ENCODE measurements at regions not wholly inside any gene's neighbourhood (a gene's known extent, or its start where the extent isn't known, plus 50 kb on each side); places are given as distances from the start of the nearest gene placed in this dataset.

DNA sequence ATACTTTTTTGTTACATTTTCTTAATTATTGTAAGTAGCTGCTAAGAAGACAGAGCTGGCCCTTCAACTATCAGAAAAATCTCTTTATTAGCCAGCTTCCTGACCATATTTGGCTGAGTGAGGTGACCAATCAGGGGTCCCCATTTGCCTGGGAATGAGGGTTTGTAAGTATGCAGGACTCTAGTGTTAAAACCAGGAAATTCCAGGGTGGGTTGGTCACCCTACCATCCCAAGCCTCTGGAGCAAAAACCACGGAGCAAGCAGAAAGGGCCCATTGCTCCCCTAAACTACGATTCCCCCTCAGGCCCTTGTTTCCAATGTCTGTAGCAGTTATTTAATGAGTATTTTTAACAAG is 165.6 kb upstream of the NCKAP5 start (continued):
- TF ChIP-seq RAD21 (IDR thresholded peaks at IDR 0.05; ENCODE audit: low read length) = no peak
- TF ChIP-seq, protein P1, sequence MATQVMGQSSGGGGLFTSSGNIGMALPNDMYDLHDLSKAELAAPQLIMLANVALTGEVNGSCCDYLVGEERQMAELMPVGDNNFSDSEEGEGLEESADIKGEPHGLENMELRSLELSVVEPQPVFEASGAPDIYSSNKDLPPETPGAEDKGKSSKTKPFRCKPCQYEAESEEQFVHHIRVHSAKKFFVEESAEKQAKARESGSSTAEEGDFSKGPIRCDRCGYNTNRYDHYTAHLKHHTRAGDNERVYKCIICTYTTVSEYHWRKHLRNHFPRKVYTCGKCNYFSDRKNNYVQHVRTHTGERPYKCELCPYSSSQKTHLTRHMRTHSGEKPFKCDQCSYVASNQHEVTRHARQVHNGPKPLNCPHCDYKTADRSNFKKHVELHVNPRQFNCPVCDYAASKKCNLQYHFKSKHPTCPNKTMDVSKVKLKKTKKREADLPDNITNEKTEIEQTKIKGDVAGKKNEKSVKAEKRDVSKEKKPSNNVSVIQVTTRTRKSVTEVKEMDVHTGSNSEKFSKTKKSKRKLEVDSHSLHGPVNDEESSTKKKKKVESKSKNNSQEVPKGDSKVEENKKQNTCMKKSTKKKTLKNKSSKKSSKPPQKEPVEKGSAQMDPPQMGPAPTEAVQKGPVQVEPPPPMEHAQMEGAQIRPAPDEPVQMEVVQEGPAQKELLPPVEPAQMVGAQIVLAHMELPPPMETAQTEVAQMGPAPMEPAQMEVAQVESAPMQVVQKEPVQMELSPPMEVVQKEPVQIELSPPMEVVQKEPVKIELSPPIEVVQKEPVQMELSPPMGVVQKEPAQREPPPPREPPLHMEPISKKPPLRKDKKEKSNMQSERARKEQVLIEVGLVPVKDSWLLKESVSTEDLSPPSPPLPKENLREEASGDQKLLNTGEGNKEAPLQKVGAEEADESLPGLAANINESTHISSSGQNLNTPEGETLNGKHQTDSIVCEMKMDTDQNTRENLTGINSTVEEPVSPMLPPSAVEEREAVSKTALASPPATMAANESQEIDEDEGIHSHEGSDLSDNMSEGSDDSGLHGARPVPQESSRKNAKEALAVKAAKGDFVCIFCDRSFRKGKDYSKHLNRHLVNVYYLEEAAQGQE (IDR thresholded peaks at IDR 0.05; ENCODE audit: low read depth, low read length) = no peak
- no peak for TF ChIP-seq POLR2AphosphoS5 (IDR thresholded peaks at IDR 0.05; ENCODE audit: low read depth, low read length)
- TF ChIP-seq NFIC (IDR thresholded peaks at IDR 0.05; ENCODE audit: borderline replicate concordance) = no peak

DNA sequence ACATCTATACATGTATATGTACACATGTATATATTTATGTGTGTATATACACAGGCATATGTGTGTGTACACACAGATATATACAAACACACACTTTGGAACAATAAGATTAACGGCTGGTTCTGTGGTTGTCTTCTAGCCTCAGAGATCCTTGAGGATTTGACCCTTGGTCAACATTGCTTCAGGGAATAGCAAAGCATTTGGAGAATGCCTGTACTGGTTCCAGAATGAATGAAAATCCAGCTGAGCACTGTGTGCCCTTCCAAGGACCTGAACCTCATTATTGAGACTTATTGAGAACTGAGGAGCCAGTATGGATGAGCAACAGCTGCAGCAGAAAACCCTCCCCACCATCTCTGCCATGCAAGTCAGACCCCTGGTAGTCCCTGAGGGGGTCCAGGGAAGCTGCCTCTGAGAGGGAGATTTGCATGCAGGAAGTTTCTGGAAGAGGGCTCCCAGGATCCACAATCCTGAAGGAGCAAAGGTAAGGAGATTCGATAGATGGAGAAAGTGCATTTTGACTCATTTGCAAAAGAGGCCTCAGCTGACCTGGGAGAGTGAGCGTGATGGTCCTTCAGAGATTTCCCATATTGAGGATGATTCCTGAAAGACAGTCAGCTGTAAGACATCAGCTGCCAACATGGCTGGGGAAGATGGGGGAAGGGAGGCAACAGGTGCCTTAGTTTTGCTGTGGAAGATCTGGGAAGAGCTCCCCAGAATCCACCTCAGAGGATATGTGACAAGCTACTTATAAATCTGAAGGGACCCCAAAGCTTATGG is 166.6 kb upstream of the NCKAP5 start:
- H3K4me2 ChIP-seq = no peak overlapping the region
- H3K9me3 ChIP-seq = no peaks in the 10 kb centered on the region
- H3K36me3 ChIP-seq (replicated peaks in 1 of 2; ENCODE audit: control insufficient read depth in 1 of 2, insufficient read depth in 2 of 2, low read length in 1 of 2) = peaks cover 0 to 4% of the 10 kb centered on the region in 2 experiments
- 85% methylated on average over 3 of the region's 3 CpGs for WGBS (ENCODE audit: low lambda C conversion rate)
- TF ChIP-seq, protein P2, sequence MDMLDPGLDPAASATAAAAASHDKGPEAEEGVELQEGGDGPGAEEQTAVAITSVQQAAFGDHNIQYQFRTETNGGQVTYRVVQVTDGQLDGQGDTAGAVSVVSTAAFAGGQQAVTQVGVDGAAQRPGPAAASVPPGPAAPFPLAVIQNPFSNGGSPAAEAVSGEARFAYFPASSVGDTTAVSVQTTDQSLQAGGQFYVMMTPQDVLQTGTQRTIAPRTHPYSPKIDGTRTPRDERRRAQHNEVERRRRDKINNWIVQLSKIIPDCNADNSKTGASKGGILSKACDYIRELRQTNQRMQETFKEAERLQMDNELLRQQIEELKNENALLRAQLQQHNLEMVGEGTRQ (IDR thresholded peaks at IDR 0.05; ENCODE audit: borderline replicate concordance, low read depth, low read length) = no peak
- H3K9me2 ChIP-seq = no peaks in the 10 kb centered on the region
- no peak overlapping the region for H3K4me3 ChIP-seq (ENCODE audit: low read depth in 2 of 2, low read length in 1 of 2)
- H3K79me2 ChIP-seq (ENCODE audit: insufficient read depth) = no peaks in the 10 kb centered on the region
- H4K20me1 ChIP-seq (ENCODE audit: insufficient read depth) = no peaks in the 10 kb centered on the region
- DNase-seq = no peak
- no peak overlapping the region for H3K9ac ChIP-seq
- H2AFZ ChIP-seq (ENCODE audit: low read depth) = no peak overlapping the region
- H3K27me3 ChIP-seq (ENCODE audit: insufficient read depth) = no peaks in the 10 kb centered on the region
- ChIA-PET CTCF (interaction anchor here (1.3 kb wide), 1 partner anchor 174 kb away, joined by 3 read pairs; no protein-coding TSS in a partner anchor), POLR2A (no interaction called here)
- no peak overlapping the region for H3K27ac ChIP-seq (ENCODE audit: low read depth in 2 of 2, low read length in 1 of 2)
- no peaks in the 10 kb centered on the region for H3F3A ChIP-seq (replicated peaks; ENCODE audit: insufficient read depth)
- peaks cover 0 to 11% of the 10 kb centered on the region in 2 experiments; a peak in 2 of 4 replicates for H3K4me1 ChIP-seq (ENCODE audit: control insufficient read depth in 1 of 2, insufficient read depth in 2 of 2, low read depth in 1 of 2, low read length in 1 of 2)

DNA sequence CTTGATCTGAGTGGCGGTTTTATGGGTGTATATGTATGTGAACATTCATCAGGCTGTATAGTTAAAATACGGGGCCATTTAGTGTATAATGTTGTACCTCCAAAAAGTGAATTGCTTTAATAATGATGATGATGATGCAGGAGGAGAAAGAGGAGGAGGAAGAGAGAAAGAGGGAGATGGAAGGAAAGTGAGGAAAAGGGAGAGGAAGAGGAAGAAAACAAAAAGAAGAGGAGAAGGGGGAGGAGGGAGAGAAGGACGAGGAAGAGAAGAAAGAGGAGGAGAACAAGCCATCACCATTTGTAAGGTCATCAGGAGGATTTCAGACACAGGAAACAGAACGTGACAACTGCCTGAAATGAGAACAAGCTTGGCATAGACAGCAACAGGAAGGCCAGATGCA is 168.4 kb upstream of the NCKAP5 start:
- Histone ChIP-seq H2AFZ (ENCODE audit: low read depth) (no peak overlapping the region), H3K4me2 (no peak overlapping the region; the same call in 1 of the 2 replicates), H3K79me2 (ENCODE audit: insufficient read depth) (no peaks in the 10 kb centered on the region), H3K27me3 (ENCODE audit: insufficient read depth) (no peaks in the 10 kb centered on the region), H4K20me1 (ENCODE audit: insufficient read depth) (no peaks in the 10 kb centered on the region), H3K36me3 (replicated peaks in 1 of 2; ENCODE audit: control insufficient read depth in 1 of 2, insufficient read depth in 2 of 2, low read length in 1 of 2) (peaks cover 0 to 4% of the 10 kb centered on the region in 2 experiments), H3K9me3 (no peaks in the 10 kb centered on the region), H3K9ac (no peak overlapping the region), H3K4me1 (ENCODE audit: control insufficient read depth in 1 of 2, insufficient read depth in 2 of 2, low read depth in 1 of 2, low read length in 1 of 2) (peaks cover 0 to 11% of the 10 kb centered on the region in 2 experiments; a peak in 2 of 4 replicates), H3K4me3 (ENCODE audit: low read depth in 2 of 2, low read length in 1 of 2) (no peak overlapping the region), H3F3A (replicated peaks; ENCODE audit: insufficient read depth) (no peaks in the 10 kb centered on the region), H3K27ac (ENCODE audit: low read depth in 2 of 2, low read length in 1 of 2) (no peak overlapping the region), H3K9me2 (no peaks in the 10 kb centered on the region)
- no peak for DNase-seq
- CTCF ChIA-PET = no interaction called here
- 51% methylated on average over 4 of the region's 4 CpGs for WGBS (ENCODE audit: low lambda C conversion rate)
- POLR2A ChIA-PET = no interaction called here
- TF ChIP-seq ELF1 (IDR thresholded peaks at IDR 0.05) = no peak
- TF ChIP-seq, protein P3, sequence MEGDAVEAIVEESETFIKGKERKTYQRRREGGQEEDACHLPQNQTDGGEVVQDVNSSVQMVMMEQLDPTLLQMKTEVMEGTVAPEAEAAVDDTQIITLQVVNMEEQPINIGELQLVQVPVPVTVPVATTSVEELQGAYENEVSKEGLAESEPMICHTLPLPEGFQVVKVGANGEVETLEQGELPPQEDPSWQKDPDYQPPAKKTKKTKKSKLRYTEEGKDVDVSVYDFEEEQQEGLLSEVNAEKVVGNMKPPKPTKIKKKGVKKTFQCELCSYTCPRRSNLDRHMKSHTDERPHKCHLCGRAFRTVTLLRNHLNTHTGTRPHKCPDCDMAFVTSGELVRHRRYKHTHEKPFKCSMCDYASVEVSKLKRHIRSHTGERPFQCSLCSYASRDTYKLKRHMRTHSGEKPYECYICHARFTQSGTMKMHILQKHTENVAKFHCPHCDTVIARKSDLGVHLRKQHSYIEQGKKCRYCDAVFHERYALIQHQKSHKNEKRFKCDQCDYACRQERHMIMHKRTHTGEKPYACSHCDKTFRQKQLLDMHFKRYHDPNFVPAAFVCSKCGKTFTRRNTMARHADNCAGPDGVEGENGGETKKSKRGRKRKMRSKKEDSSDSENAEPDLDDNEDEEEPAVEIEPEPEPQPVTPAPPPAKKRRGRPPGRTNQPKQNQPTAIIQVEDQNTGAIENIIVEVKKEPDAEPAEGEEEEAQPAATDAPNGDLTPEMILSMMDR (IDR thresholded peaks at IDR 0.05) = no peak
- TF ChIP-seq NFIC (IDR thresholded peaks at IDR 0.05; ENCODE audit: borderline replicate concordance) = no peak
- TF ChIP-seq POLR2AphosphoS5 (IDR thresholded peaks at IDR 0.05; ENCODE audit: low read depth, low read length) = no peak
- TF ChIP-seq MXI1 (IDR thresholded peaks at IDR 0.05; ENCODE audit: low read depth, low read length) = no peak
- no peak for TF ChIP-seq GABPA (IDR thresholded peaks at IDR 0.05; ENCODE audit: low read depth)
- TF ChIP-seq TCF12 (IDR thresholded peaks at IDR 0.05) = no peak
- no peak for TF ChIP-seq EP300 (IDR thresholded peaks at IDR 0.05; ENCODE audit: borderline replicate concordance in 1 of 2, low read depth in 1 of 2, low read length in 1 of 2)
- TF ChIP-seq TEAD4 (IDR thresholded peaks at IDR 0.05; ENCODE audit: borderline replicate concordance, insufficient read depth) = no peak
- TF ChIP-seq, protein P2 (IDR thresholded peaks at IDR 0.05; ENCODE audit: borderline replicate concordance, low read depth, low read length) = no peak
- TF ChIP-seq FOSL2 (IDR thresholded peaks at IDR 0.05; ENCODE audit: borderline replicate concordance, low read depth) = no peak
- TF ChIP-seq CHD2 (IDR thresholded peaks at IDR 0.05; ENCODE audit: low read length, partially characterized antibody) = no peak
- TF ChIP-seq RCOR1 (IDR thresholded peaks at IDR 0.05; ENCODE audit: low read length) = no peak
- TF ChIP-seq SIN3A (IDR thresholded peaks at IDR 0.05; ENCODE audit: borderline replicate concordance, low read depth, low read length) = no peak
- TF ChIP-seq NRF1 (IDR thresholded peaks at IDR 0.05; ENCODE audit: low read depth, low read length) = no peak
- no peak for TF ChIP-seq EZH2phosphoT487 (IDR thresholded peaks at IDR 0.05; ENCODE audit: borderline replicate concordance, low read depth)
